ENCODE measurements at regions not wholly inside any gene's neighbourhood (a gene's known extent, or its start where the extent isn't known, plus 50 kb on each side); places are given as distances from the start of the nearest gene placed in this dataset.
"Not testable (repeated sequence)": the region's sequence is repeated elsewhere in the genome, so short reads cannot be mapped to it uniquely, and the experiment has no call there.

DNA sequence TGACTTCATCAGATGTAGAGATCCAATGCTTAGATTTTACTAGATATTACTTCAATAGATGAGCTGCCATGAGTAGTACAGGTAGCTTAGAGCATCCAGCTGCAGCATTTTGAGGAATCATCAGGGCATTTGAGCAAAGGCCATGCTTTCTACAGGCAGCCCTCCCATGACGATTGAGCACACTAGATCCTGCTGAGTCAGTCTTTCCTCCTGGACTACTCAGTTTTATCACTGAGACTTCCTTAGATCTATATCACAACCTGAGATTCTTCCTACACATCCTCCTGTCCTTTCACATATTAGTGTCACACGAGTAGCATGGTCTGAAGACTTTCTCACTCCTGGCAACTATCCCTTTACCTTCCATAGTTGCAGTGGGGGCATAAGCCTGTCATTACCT lies 1401.8 kb downstream of the FSCB start:
- intact Hi-C loops (cut with micrococcal nuclease) = no loop called here
- Mint-ChIP-seq H3K27me3 (no peaks in the 10 kb centered on the region), H3K36me3 (ENCODE audit: low read depth) (no peaks in the 10 kb centered on the region), H3K4me1 (ENCODE audit: low read depth) (no peaks in the 10 kb centered on the region), H3K9me3 (peaks cover 10% of the 10 kb centered on the region), H3K4me3 (no peak overlapping the region), H3K27ac (no peak overlapping the region)

DNA sequence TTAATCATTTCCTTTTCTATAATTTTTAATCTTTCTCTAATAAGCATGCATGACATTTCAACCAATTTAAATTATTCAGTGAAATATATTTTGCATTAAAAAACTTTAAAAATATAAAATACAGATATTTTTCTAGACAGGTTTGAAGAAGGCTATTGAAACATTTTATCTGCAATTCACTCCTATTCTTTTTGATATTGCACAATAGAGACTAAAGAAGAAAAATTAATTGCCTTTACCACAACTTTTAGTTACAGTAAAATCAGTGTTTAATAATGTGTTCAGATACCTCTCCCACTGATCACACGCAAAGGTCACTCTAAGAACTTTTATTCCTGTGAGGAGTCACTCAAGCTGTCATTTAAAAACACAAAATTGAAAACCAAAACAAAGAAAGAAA lies 1416.7 kb downstream of the FSCB start:
- H3K27ac Mint-ChIP-seq = no peak overlapping the region
- no peak overlapping the region for H3K4me3 Mint-ChIP-seq
- no peaks in the 10 kb centered on the region for H3K36me3 Mint-ChIP-seq (ENCODE audit: low read depth)
- H3K9me3 Mint-ChIP-seq = peaks cover 12% of the 10 kb centered on the region
- intact Hi-C loops (cut with micrococcal nuclease) = no loop called here
- no peaks in the 10 kb centered on the region for H3K4me1 Mint-ChIP-seq (ENCODE audit: low read depth)
- H3K27me3 Mint-ChIP-seq = no peaks in the 10 kb centered on the region

DNA sequence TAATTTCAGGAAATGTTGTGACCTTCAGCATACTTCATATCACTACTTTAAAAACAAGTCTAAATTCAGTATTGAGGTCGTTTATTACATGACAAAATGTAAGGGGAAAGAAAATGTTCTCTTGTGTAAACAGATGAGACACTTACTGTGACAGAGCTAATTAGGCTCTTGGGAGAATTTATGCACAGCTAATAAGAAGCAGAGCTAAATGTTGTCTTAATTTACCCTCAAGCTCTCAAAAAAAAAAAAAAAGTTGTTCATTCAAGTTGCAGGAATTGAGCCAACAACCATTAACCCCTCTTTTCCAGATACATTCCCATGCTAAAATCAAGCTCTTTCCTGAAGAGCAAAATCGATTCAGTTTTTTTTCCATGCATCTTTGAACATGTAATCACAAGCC lies 1419.4 kb downstream of the FSCB start:
- no peaks in the 10 kb centered on the region for H3K27me3 Mint-ChIP-seq
- no peaks in the 10 kb centered on the region for H3K4me1 Mint-ChIP-seq (ENCODE audit: low read depth)
- intact Hi-C loops (cut with micrococcal nuclease) = no loop called here
- no peak overlapping the region for H3K4me3 Mint-ChIP-seq
- no peak overlapping the region for H3K27ac Mint-ChIP-seq
- peaks cover 9% of the 10 kb centered on the region for H3K9me3 Mint-ChIP-seq
- H3K36me3 Mint-ChIP-seq (ENCODE audit: low read depth) = no peaks in the 10 kb centered on the region

DNA sequence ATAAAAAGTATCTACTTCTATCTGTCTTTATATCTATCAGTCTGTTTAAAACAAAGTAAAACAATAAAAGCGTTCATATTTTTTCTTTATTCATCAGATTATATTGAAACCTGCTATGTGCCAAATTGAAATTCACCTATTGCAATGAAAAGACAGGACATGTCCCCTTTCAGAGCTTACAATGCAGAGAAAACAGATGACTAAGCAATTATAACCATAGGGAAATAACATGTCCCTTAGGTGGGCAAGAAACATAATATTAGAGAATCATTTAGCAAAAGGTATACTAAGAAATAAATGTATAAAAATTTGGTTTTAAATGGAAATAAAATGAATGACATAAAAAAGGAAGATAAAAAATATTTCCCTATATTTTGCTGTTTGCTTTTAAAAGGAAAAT lies 1421.3 kb downstream of the FSCB start:
- Mint-ChIP-seq H3K27ac (no peak overlapping the region), H3K27me3 (no peaks in the 10 kb centered on the region), H3K4me3 (no peak overlapping the region), H3K4me1 (ENCODE audit: low read depth) (no peaks in the 10 kb centered on the region), H3K9me3 (peaks cover 9% of the 10 kb centered on the region), H3K36me3 (ENCODE audit: low read depth) (no peaks in the 10 kb centered on the region)
- intact Hi-C loops (cut with micrococcal nuclease) = no loop called here

DNA sequence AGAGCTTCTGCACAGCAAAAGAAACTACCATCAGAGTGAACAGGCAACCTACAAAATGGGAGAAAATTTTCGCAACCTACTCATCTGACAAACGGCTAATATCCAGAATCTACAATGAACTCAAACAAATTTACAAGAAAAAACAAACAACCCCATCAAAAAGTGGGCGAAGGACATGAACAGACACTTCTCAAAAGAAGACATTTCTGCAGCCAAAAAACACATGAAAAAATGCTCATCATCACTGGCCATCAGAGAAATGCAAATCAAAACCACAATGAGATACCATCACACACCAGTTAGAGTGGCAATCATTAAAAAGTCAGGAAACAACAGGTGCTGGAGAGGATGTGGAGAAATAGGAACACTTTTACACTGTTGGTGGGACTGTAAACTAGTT lies 1439.7 kb downstream of the FSCB start:
- H3K4me1 Mint-ChIP-seq (ENCODE audit: low read depth) = not testable (repeated sequence)

DNA sequence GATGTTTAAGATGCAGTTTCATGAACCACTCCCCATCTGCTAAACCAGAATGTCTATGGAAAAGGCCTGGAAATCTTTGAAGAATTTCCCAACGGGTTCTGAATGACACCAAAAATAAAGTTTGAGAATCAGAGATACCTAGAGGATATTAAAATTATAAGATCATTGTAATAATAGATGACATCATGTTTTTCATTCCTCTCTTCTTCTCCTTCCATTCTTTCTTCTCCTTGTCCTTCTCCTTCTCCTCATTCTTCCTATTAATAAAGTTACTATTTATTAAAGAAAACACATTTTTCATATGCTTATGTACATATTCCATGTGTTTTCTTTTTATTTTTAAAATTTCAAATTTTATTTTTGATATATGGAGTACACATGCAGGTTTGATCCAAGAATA lies 1449.4 kb downstream of the LRFN5 start:
- Mint-ChIP-seq H3K4me1 (ENCODE audit: low read depth) (no peaks in the 10 kb centered on the region), H3K36me3 (ENCODE audit: low read depth) (no peaks in the 10 kb centered on the region), H3K9me3 (peaks cover 19% of the 10 kb centered on the region), H3K4me3 (no peak overlapping the region), H3K27me3 (no peaks in the 10 kb centered on the region), H3K27ac (no peak overlapping the region)
- intact Hi-C loops (cut with micrococcal nuclease) = no loop called here

More for the DNA sequence above, 1439.7 kb downstream of the FSCB start:
- H3K27ac Mint-ChIP-seq; H3K36me3 Mint-ChIP-seq (ENCODE audit: low read depth); intact Hi-C loops (cut with micrococcal nuclease); H3K27me3 Mint-ChIP-seq; H3K4me3 Mint-ChIP-seq: not testable (repeated sequence)
- H3K9me3 Mint-ChIP-seq = peaks cover 14% of the 10 kb centered on the region

DNA sequence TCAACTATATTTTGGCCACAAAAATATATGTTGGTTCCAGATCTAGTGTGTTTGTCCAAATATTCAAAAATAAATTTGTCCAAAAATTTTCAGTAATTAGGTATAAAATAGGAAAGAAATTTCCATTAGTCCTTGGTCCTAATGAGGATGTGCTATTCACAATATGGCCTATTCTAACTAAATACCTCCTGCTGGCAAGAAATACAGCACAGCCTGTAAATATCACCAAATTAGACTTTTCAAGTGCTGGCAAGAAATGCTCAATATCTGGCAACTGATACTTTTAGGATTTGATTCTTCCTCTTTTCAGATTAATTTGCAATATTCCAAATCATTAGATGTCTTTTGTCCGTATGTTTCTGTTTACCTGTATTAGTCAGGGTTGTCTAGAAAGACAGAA lies 1446.2 kb downstream of the LRFN5 start:
- no peaks in the 10 kb centered on the region for H3K27me3 Mint-ChIP-seq
- H3K4me1 Mint-ChIP-seq (ENCODE audit: low read depth) = no peaks in the 10 kb centered on the region
- no peak overlapping the region for H3K27ac Mint-ChIP-seq
- no peak overlapping the region for H3K4me3 Mint-ChIP-seq
- H3K36me3 Mint-ChIP-seq (ENCODE audit: low read depth) = no peaks in the 10 kb centered on the region
- intact Hi-C loops (cut with micrococcal nuclease) = no loop called here
- no peaks in the 10 kb centered on the region for H3K9me3 Mint-ChIP-seq

DNA sequence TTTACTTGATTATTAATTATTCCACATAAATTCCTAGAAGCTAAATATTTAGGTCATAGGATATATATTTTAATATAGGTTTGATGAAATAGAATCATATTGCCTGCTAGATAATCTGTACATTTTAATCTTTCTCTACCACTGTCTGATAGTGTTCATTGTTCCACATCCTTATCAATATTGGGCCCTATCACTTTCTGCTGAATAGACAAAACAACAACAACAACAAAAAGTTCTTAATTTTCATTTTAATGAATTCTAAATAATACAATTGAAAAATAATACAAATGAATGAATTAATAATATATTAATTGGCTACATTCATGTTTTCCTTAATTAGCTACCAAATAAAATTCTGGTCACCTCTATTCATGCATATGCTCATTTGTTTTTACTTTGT lies 1437.2 kb downstream of the LRFN5 start:
- H3K27me3 Mint-ChIP-seq = no peaks in the 10 kb centered on the region
- H3K4me1 Mint-ChIP-seq (ENCODE audit: low read depth) = no peaks in the 10 kb centered on the region
- H3K9me3 Mint-ChIP-seq = no peaks in the 10 kb centered on the region
- H3K27ac Mint-ChIP-seq = no peak overlapping the region
- intact Hi-C loops (cut with micrococcal nuclease) = no loop called here
- H3K36me3 Mint-ChIP-seq (ENCODE audit: low read depth) = no peaks in the 10 kb centered on the region
- H3K4me3 Mint-ChIP-seq = no peak overlapping the region

DNA sequence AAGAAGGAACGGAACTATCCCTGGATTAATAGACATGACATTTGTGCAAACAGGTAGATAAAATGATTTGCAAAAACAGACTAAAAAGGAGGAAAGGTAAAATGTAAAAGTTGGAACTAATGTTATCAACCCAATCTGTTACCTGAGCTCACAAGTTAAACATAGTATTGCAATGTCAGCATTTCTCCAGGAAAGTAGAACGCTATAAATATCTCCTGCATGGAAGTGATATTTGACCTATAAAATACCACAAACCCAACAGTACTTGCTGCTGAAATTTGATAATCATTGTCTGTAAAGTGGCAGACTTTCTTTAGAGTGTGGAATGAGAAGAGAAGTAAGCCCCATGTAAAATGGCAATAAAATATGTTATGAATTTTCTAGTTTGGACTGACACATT lies 1435.7 kb downstream of the LRFN5 start:
- Mint-ChIP-seq H3K9me3 (no peaks in the 10 kb centered on the region), H3K36me3 (ENCODE audit: low read depth) (no peaks in the 10 kb centered on the region), H3K4me1 (ENCODE audit: low read depth) (no peaks in the 10 kb centered on the region), H3K27me3 (no peaks in the 10 kb centered on the region), H3K4me3 (no peak overlapping the region), H3K27ac (no peak overlapping the region)
- intact Hi-C loops (cut with micrococcal nuclease) = no loop called here

DNA sequence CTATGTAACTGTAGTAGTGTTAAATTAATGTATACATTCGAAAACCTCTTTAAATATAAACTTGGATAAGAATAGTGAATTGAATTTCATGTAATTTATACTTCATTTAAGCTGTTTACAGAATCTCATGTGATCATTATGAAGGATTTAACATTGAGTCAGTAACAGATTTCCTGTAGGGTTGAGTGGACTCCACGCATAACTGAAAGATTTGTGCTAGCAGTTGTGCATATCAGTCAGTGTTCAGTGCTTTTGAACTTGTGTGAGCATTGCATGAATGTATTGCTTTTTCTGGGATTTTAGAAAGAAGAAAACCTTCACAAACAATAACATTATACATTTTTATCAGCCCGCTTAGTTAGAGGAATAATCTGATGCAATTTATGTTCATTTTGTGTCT lies 1435.3 kb downstream of the LRFN5 start:
- Mint-ChIP-seq H3K4me3 (no peak overlapping the region), H3K27ac (no peak overlapping the region), H3K4me1 (ENCODE audit: low read depth) (no peaks in the 10 kb centered on the region), H3K27me3 (no peaks in the 10 kb centered on the region), H3K36me3 (ENCODE audit: low read depth) (no peaks in the 10 kb centered on the region), H3K9me3 (no peaks in the 10 kb centered on the region)
- intact Hi-C loops (cut with micrococcal nuclease) = no loop called here

DNA sequence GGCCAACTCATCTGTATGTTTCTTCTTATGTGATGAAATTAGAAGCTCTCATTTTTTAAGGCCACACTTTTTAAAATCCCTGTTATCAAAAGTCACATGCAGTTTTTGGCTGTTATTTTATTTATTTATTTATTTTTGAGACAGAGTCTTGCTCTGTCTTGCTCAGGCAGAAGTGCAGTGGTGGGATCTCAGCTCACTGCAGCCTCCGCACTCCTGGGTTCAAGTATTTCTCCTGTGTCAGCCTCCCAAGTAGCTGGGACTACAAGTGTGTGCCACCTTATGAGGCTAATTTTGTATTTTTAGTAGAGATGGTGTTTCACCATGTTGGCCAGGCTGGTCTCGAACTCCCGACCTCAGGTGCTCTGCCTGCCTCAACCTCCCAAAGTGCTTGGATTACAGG lies 1434.5 kb downstream of the LRFN5 start:
- H3K27me3 Mint-ChIP-seq = no peaks in the 10 kb centered on the region
- H3K36me3 Mint-ChIP-seq (ENCODE audit: low read depth) = no peaks in the 10 kb centered on the region
- no peaks in the 10 kb centered on the region for H3K9me3 Mint-ChIP-seq
- intact Hi-C loops (cut with micrococcal nuclease) = no loop called here
- no peak overlapping the region for H3K4me3 Mint-ChIP-seq
- H3K27ac Mint-ChIP-seq = no peak overlapping the region
- no peaks in the 10 kb centered on the region for H3K4me1 Mint-ChIP-seq (ENCODE audit: low read depth)

DNA sequence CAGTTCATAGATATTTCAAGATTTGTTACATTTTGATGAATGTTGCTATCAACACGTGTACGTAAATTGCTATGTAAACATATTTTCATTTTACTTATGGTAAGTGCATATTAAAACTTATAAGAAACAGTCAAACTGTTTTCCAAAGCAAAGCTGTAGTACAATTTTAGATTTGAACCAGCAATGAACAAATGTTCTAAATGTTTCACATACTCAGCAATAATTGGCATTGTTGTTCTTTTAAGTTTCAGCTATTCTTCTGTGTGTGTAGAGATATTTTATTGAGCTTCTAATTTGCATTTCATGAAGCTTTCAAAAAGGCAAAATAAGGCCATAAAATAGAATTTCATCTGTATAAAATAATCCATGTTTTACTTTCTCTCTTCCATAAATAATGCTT lies 1433.2 kb downstream of the LRFN5 start:
- intact Hi-C loops (cut with micrococcal nuclease) = no loop called here
- Mint-ChIP-seq H3K36me3 (ENCODE audit: low read depth) (no peaks in the 10 kb centered on the region), H3K9me3 (no peaks in the 10 kb centered on the region), H3K4me1 (ENCODE audit: low read depth) (no peaks in the 10 kb centered on the region), H3K27me3 (no peaks in the 10 kb centered on the region), H3K27ac (no peak overlapping the region), H3K4me3 (no peak overlapping the region)

DNA sequence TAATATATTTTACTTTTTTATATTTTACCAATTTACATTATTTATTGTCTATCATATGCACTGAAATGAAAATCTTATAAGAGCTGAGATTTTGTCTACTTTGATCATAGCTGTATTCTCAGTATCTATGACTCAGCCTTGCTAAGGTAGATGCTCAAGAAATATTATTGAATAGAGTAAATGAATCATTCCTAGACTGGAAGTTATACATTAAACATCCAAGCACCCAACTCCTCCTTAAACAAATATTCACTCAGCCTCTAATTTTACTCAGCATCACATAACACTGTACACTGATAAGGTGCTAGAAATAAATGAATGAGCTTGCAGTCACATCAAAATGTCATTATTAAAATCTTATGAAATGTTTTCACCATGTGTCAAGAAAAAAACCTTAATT lies 1424.9 kb downstream of the LRFN5 start:
- H3K9me3 Mint-ChIP-seq = no peaks in the 10 kb centered on the region
- no peaks in the 10 kb centered on the region for H3K36me3 Mint-ChIP-seq (ENCODE audit: low read depth)
- H3K4me3 Mint-ChIP-seq = no peak overlapping the region
- intact Hi-C loops (cut with micrococcal nuclease) = no loop called here
- H3K4me1 Mint-ChIP-seq (ENCODE audit: low read depth) = no peaks in the 10 kb centered on the region
- no peaks in the 10 kb centered on the region for H3K27me3 Mint-ChIP-seq
- no peak overlapping the region for H3K27ac Mint-ChIP-seq

DNA sequence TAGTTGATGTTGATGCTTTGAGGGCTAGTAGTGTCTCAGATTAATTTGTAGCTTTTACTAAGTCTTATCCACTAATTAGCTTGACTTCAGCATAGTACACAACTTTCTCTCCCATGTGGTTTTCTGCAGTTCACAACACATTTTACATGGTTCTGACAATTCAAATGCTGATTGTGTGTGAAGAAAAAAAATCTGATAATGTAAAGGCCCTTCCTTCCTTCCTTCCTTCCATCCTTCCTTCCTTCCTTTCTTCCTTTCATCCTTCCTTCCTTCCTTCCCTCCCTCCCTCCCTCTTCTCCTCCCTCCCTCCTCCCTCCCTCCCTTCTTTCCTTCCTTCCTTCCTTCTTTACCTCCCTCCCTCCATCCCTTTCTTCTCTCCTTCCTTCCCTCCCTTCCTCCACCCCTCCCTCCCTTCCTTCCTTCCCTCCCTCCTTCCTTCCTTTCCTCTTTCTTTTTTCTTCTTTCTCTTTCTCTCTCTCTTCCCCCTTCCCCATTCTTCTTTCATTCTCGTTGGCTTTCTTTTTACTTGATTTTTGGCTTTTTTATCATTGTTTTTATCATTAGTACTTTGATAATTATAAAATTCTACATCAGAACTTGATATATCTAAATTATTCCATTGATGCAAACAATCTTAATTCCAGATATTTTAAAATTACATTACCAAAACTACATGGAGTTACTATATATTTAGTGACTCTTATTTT lies 1415.6 kb downstream of the LRFN5 start:
- intact Hi-C loops (cut with micrococcal nuclease) = no loop called here
- Mint-ChIP-seq H3K27me3 (no peaks in the 10 kb centered on the region), H3K4me3 (no peak overlapping the region), H3K27ac (no peak overlapping the region), H3K4me1 (ENCODE audit: low read depth) (no peaks in the 10 kb centered on the region), H3K9me3 (peaks cover 9% of the 10 kb centered on the region), H3K36me3 (ENCODE audit: low read depth) (no peaks in the 10 kb centered on the region)

DNA sequence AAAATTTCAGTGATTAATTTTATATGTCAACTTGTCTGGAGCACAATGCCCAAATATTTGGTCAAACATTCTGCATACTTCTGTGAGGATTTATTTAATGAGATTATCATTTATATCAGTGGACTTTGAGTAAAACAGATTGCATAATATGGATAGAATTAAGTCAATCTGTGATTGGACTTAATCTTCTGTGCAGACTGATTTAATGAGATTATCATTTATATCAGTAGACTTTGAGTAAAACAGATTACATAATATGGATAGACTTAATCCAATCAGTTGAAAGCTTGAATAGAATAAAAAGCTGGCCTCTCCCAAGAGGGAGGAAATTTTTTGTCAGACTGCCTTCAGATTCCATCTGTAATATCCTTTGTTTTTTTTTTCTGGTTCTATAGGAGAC lies 1413.2 kb downstream of the LRFN5 start:
- no peak overlapping the region for H3K27ac Mint-ChIP-seq
- H3K9me3 Mint-ChIP-seq = peaks cover 9% of the 10 kb centered on the region
- H3K36me3 Mint-ChIP-seq (ENCODE audit: low read depth) = no peaks in the 10 kb centered on the region
- no peaks in the 10 kb centered on the region for H3K27me3 Mint-ChIP-seq
- intact Hi-C loops (cut with micrococcal nuclease) = no loop called here
- H3K4me3 Mint-ChIP-seq = no peak overlapping the region
- H3K4me1 Mint-ChIP-seq (ENCODE audit: low read depth) = no peaks in the 10 kb centered on the region

All from dendritic cell treated with granulocyte-macrophage colony-stimulating factor and Interleukin-4, amounts not matched to agents 40 ng/mL and 50 ng/mL, for 4 days (primary cell).